ENCODE measurements at regions not wholly inside any gene's neighbourhood (a gene's known extent, or its start where the extent isn't known, plus 50 kb on each side); places are given as distances from the start of the nearest gene placed in this dataset.

DNA sequence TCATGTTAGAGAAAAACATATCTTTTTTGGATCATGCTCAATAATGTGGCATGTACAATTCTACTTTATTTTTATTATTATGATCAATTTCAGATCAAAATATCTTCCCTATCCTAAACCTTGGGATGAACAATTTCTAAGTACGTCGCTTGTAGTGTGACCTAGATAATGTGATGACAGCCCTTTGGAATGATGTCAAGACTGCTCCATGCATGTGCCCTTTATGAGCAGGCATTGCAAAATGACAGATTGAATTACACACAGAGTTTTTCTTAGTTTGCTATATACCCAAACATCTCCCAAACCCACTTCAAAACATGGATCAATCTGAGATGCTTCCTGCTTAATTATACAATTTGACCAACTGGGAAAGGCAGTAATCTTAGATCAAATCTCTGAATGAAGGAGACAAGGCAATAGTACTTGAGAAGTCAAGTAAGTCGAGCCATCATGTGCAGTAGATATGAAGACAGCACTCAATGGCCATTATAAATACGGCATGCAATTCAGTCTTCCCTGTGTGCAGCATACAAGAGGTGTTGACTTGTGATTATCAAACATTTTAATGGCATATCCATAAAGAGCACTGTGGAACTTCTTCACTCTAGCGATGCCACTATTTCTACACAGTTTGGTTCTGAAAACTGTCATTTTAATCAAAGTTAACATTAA, 294.8 kb downstream of the RNF144B start:
- TF ChIP-seq HDAC6 (IDR thresholded peaks at IDR 0.05; ENCODE audit: low read depth, low read length) (no peak), FOXP1 (CRISPR knock-in tag; IDR thresholded peaks at IDR 0.05) (no peak), TAF1 (IDR thresholded peaks at IDR 0.05; ENCODE audit: control insufficient read depth, extremely low read depth, insufficient read depth, low read length, severe bottlenecking) (no peak), ZSCAN32 (CRISPR knock-in tag; IDR thresholded peaks at IDR 0.05) (no peak)
- TF ChIP-seq, protein P1, sequence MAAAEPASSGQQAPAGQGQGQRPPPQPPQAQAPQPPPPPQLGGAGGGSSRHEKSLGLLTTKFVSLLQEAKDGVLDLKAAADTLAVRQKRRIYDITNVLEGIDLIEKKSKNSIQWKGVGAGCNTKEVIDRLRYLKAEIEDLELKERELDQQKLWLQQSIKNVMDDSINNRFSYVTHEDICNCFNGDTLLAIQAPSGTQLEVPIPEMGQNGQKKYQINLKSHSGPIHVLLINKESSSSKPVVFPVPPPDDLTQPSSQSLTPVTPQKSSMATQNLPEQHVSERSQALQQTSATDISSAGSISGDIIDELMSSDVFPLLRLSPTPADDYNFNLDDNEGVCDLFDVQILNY (CRISPR knock-in tag; IDR thresholded peaks at IDR 0.05) = no peak
